Omental fat pad (tissue), 3 donors: ENCODE measurements at regions not wholly inside any gene's neighbourhood (a gene's known extent, or its start where the extent isn't known, plus 50 kb on each side); places are given as distances from the start of the nearest gene placed in this dataset.

ENCODE experiments used
- ATAC-seq: fragments of 150-250 bp; one replicate; pipeline ENCODE4 v1.9.1; 2016; ENCODE audit warnings: mild to moderate bottlenecking, moderate library complexity; ENCODE audit not compliant: low FRiP score
- DNase-seq: peaks from one replicate; pipeline ENCODE4 v3.0.0-alpha.2; 2019; ENCODE audit warnings: low spot score
- CTCF ChIP-seq, 3 donors: fragments of 450-650 bp; IDR thresholded peaks; one replicate each; pipeline ENCODE4 v1.5.1; 2016 to 2017; ENCODE audit warnings: antibody characterized with exemption in 3 of 3, mild to moderate bottlenecking in 3 of 3, moderate library complexity in 2 of 3

GRCh38 chr12:58470266-58471010 is 449.9 kb downstream of the LRIG3 start:
- no peak for DNase-seq
- ATAC-seq, result no peak
- TF ChIP-seq CTCF (IDR thresholded peaks at IDR 0.05), result no peak

GRCh38 chr12:58479401-58479800 is 440.9 kb downstream of the LRIG3 start:
- TF ChIP-seq CTCF (IDR thresholded peaks at IDR 0.05), result no peak
- DNase-seq (no peak), ATAC-seq (no peak)

- no peak for TF ChIP-seq CTCF (IDR thresholded peaks at IDR 0.05)
- ATAC-seq (no peak), DNase-seq (no peak)
Observed at GRCh38 chr12:58481811-58482210, 438.5 kb downstream of the LRIG3 start.

GRCh38 chr12:58487255-58487654 is 433.0 kb downstream of the LRIG3 start:
- no peak for TF ChIP-seq CTCF (IDR thresholded peaks at IDR 0.05)
- DNase-seq, result no peak
- no peak for ATAC-seq

- no peak for TF ChIP-seq CTCF (IDR thresholded peaks at IDR 0.05)
- DNase-seq (no peak), ATAC-seq (no peak)
Observed at GRCh38 chr12:58487678-58488161, 432.6 kb downstream of the LRIG3 start.

GRCh38 chr12:58489394-58489793 is 430.9 kb downstream of the LRIG3 start:
- no peak for ATAC-seq
- no peak for TF ChIP-seq CTCF (IDR thresholded peaks at IDR 0.05)

GRCh38 chr12:58491306-58491705 is 429.0 kb downstream of the LRIG3 start:
- TF ChIP-seq CTCF (IDR thresholded peaks at IDR 0.05), result no peak
- DNase-seq (no peak), ATAC-seq (no peak)

More at GRCh38 chr12:58489394-58489793, 430.9 kb downstream of the LRIG3 start:
- DNase-seq, result no peak
